Spleen (tissue), 11 donors: ENCODE measurements at regions not wholly inside any gene's neighbourhood (a gene's known extent, or its start where the extent isn't known, plus 50 kb on each side); places are given as distances from the start of the nearest gene placed in this dataset.

Experiments
- DNase-seq: peaks from one replicate; pipeline ENCODE4 v3.0.0-alpha.2; 2020
- H3K27ac ChIP-seq, 8 donors: fragments of 200-600 bp; sonication (generic) in 7 of 8; 1 replicate in 4 of 8; 2 replicates in 4 of 8; pipeline versions ENCODE4 v1.5.0 to v1.8.0; 2016 to 2021; ENCODE audit warnings: inconsistent platforms in 4 of 8, mild to moderate bottlenecking in 4 of 8, moderate library complexity in 1 of 8
- H3K27me3 ChIP-seq, 7 donors: fragments of 200-600 bp; sonication (generic) in 6 of 7; replicated peaks in 1 of 7; 1 replicate in 4 of 7; 2 replicates in 3 of 7; pipeline versions ENCODE4 v1.5.0 to v1.8.0; 2016 to 2021; ENCODE audit warnings: inconsistent platforms in 3 of 7, mild to moderate bottlenecking in 1 of 7
- H3K36me3 ChIP-seq, 6 donors: fragments of 200-600 bp; sonication (generic) in 5 of 6; 1 replicate in 4 of 6; 2 replicates in 2 of 6; pipeline versions ENCODE4 v1.5.0 to v1.8.0; 2016 to 2021; ENCODE audit warnings: inconsistent platforms in 2 of 6
- H3K4me1 ChIP-seq, 6 donors: fragments of 200-600 bp; sonication (generic) in 5 of 6; 1 replicate in 3 of 6; 2 replicates in 3 of 6; pipeline versions ENCODE4 v1.5.0 to v1.8.0; 2016 to 2021; ENCODE audit warnings: inconsistent platforms in 3 of 6
- H3K4me3 ChIP-seq, 8 donors: fragments of 200-600 bp; sonication (generic) in 7 of 8; 1 replicate in 4 of 8; 2 replicates in 4 of 8; pipeline versions ENCODE4 v1.5.0 to v1.8.0; 2016 to 2021; ENCODE audit warnings: inconsistent platforms in 4 of 8, mild to moderate bottlenecking in 4 of 8, moderate library complexity in 2 of 8
- H3K9me3 ChIP-seq, 8 donors: fragments of 200-600 bp; sonication (generic) in 7 of 8; 1 replicate in 4 of 8; 2 replicates in 4 of 8; pipeline versions ENCODE4 v1.5.0 to v1.8.0; 2016 to 2021; ENCODE audit warnings: inconsistent platforms in 4 of 8
- CTCF ChIP-seq, 11 experiments: fragments of 200-600 bp in 7 of 11; fragments of 450-650 bp in 4 of 11; sonication (generic) in 4 of 11; IDR thresholded peaks in 8 of 11; conservative IDR thresholded peaks in 3 of 11; 1 replicate in 7 of 11; 2 replicates in 4 of 11; pipeline versions ENCODE4 v1.4.0 to v1.8.0; 2016 to 2021; ENCODE audit warnings: antibody characterized with exemption in 11 of 11, inconsistent platforms in 4 of 11, mild to moderate bottlenecking in 1 of 11
- POLR2A ChIP-seq, 3 donors: fragments of 450-650 bp; IDR thresholded peaks; one replicate each; pipeline ENCODE4 v1.5.1; 2017; ENCODE audit warnings: antibody characterized with exemption in 3 of 3, mild to moderate bottlenecking in 1 of 3
- POLR2AphosphoS5 ChIP-seq, 3 donors: sonication (generic); formaldehyde crosslinking; IDR thresholded peaks; one replicate each; pipeline ENCODE4 v1.5.1; 2017; ENCODE audit warnings: antibody characterized with exemption in 3 of 3
- WGBS, 5 donors: extraction: QIAGEN DNeasy Blood & Tissue Kit in 3 of 5; methylation state at CpG; one replicate each; pipeline versions ENCODE4 v1.1.5 to v1.1.7; 2013 to 2018; 5-methylcytosine and 5-hydroxymethylcytosine counted together
- intact Hi-C: fragments of 100-400 bp; cut with DNase I; formaldehyde crosslinking; loops from one replicate; pipeline ENCODE4 v1.15.0; 2023; ENCODE audit warnings: low total_unique reads
- donor health status: healthy with polysubstance abuse.
- donor health status: DM: no; HTN: no; CAD: no; lungs with moderate emphysema.
- donor health status: DM: no; HTN: no; CAD: no.
- donor health status: Bipolar disorder and iron deficiency.
- donor health status: healthy.
- donor health status: DM: no; HTN: no; CAD: no.
- donor health status: DM: yes; HTN: yes; CAD: no.

- Histone ChIP-seq H3K27ac (no peak overlapping the region), H3K9me3 (no peaks in the 10 kb centered on the region), H3K27me3 (no peaks in the 10 kb centered on the region), H3K36me3 (no peaks in the 10 kb centered on the region), H3K4me1 (no peaks in the 10 kb centered on the region), H3K4me3 (no peak overlapping the region)
- intact Hi-C loops: no loop called here
- 65 to 81% (median 71%) methylated on average over 3 of the region's 3 CpGs for WGBS, 5 donors
- no peak for TF ChIP-seq CTCF (IDR thresholded peaks at IDR 0.05 in 8 of 11, conservative IDR thresholded peaks at IDR 0.05 in 3 of 11)
- no peak for TF ChIP-seq POLR2A (IDR thresholded peaks at IDR 0.05)
- DNase-seq: no peak
These were observed 472.8 kb upstream of the SLITRK5 start for GRCh38 chr13:87198371-87198770.

- TF ChIP-seq POLR2A (IDR thresholded peaks at IDR 0.05) (no peak), CTCF (IDR thresholded peaks at IDR 0.05 in 8 of 11, conservative IDR thresholded peaks at IDR 0.05 in 3 of 11) (no peak), POLR2AphosphoS5 (IDR thresholded peaks at IDR 0.05) (no peak)
- H3K27ac ChIP-seq: no peak overlapping the region
- intact Hi-C loops: no loop called here
- no peak overlapping the region for H3K4me3 ChIP-seq
- H3K4me1 ChIP-seq: no peaks in the 10 kb centered on the region
- H3K36me3 ChIP-seq: no peaks in the 10 kb centered on the region
- peaks cover 0 to 11% (median 0%) of the 10 kb centered on the region in 8 donors for H3K9me3 ChIP-seq
- WGBS, 5 donors: 78 to 87% (median 82%) methylated on average over 6 of the region's 6 CpGs
- no peaks in the 10 kb centered on the region for H3K27me3 ChIP-seq
- no peak for DNase-seq
These were observed 464.5 kb upstream of the SLITRK5 start for GRCh38 chr13:87206708-87207107.

GRCh38 chr13:87207280-87208003, 463.7 kb upstream of the SLITRK5 start:
- Histone ChIP-seq H3K9me3 (peaks cover 0 to 13% (median 0%) of the 10 kb centered on the region in 8 donors), H3K4me3 (no peak overlapping the region), H3K36me3 (no peaks in the 10 kb centered on the region), H3K27me3 (no peaks in the 10 kb centered on the region), H3K4me1 (no peaks in the 10 kb centered on the region), H3K27ac (no peak overlapping the region)
- WGBS, 5 donors: 48 to 61% (median 57%) methylated on average over 4 of the region's 4 CpGs
- TF ChIP-seq CTCF (IDR thresholded peaks at IDR 0.05 in 8 of 11, conservative IDR thresholded peaks at IDR 0.05 in 3 of 11) (no peak), POLR2A (IDR thresholded peaks at IDR 0.05) (no peak), POLR2AphosphoS5 (IDR thresholded peaks at IDR 0.05) (no peak)
- intact Hi-C loops: no loop called here
- DNase-seq: no peak

GRCh38 chr13:87208636-87209035, 462.5 kb upstream of the SLITRK5 start:
- intact Hi-C loops: no loop called here
- TF ChIP-seq CTCF (IDR thresholded peaks at IDR 0.05 in 8 of 11, conservative IDR thresholded peaks at IDR 0.05 in 3 of 11) (no peak), POLR2AphosphoS5 (IDR thresholded peaks at IDR 0.05) (no peak), POLR2A (IDR thresholded peaks at IDR 0.05) (no peak)
- H3K9me3 ChIP-seq: peaks cover 0 to 13% (median 0%) of the 10 kb centered on the region in 8 donors
- H3K4me3 ChIP-seq: no peak overlapping the region
- DNase-seq: no peak
- no peaks in the 10 kb centered on the region for H3K36me3 ChIP-seq
- WGBS, 5 donors: 69 to 94% (median 84%) methylated on average over 2 of the region's 2 CpGs
- no peaks in the 10 kb centered on the region for H3K27me3 ChIP-seq
- no peaks in the 10 kb centered on the region for H3K4me1 ChIP-seq
- no peak overlapping the region for H3K27ac ChIP-seq
